ENCODE measurements at regions not wholly inside any gene's neighbourhood (a gene's known extent, or its start where the extent isn't known, plus 50 kb on each side); places are given as distances from the start of the nearest gene placed in this dataset.
"Not testable (repeated sequence)": the region's sequence is repeated elsewhere in the genome, so short reads cannot be mapped to it uniquely, and the experiment has no call there.

- ChIA-PET CTCF (no interaction called here), POLR2A (no interaction called here)
- no peak overlapping the region for H3K4me3 Mint-ChIP-seq (ENCODE audit: unreplicated experiment)
- no peaks in the 10 kb centered on the region for H3K4me1 Mint-ChIP-seq (ENCODE audit: low read depth, unreplicated experiment)
- no peaks in the 10 kb centered on the region; the same call in 1 of the 2 replicates for H3K9me3 ChIP-seq
- no TSS peak for BruUV-seq (replicated peaks)
- no peaks in the 10 kb centered on the region for H3K36me3 Mint-ChIP-seq (ENCODE audit: insufficient read depth, unreplicated experiment)
- no peak overlapping the region for H3K4me3 ChIP-seq (ENCODE audit: low read depth, low read length)
- H3K27me3 Mint-ChIP-seq (ENCODE audit: insufficient read depth, unreplicated experiment) = peaks cover 28% of the 10 kb centered on the region
- H3K27me3 ChIP-seq (replicated peaks; ENCODE audit: control insufficient read depth, insufficient read depth, low read length) = no peaks in the 10 kb centered on the region
- H3K36me3 ChIP-seq (ENCODE audit: control insufficient read depth, insufficient read depth, low read length) = no peaks in the 10 kb centered on the region
- no peak overlapping the region for H3K27ac Mint-ChIP-seq (ENCODE audit: unreplicated experiment)
- no peaks in the 10 kb centered on the region for H3K4me1 ChIP-seq
- intact Hi-C loops (cut with micrococcal nuclease; ENCODE audit: unreplicated experiment) = no loop called here
- no peaks in the 10 kb centered on the region for H3K9me3 Mint-ChIP-seq (ENCODE audit: unreplicated experiment)
- no peak for DNase-seq
- TF ChIP-seq CTCF (IDR thresholded peaks at IDR 0.05; ENCODE audit: insufficient read depth in 1 of 2, low read depth in 1 of 2, low read length in 1 of 2, severe bottlenecking in 1 of 2, unreplicated experiment in 1 of 2) = no peak
These were observed 63.5 kb upstream of the OLIG2 start for GRCh38 chr21:32962268-32962667.

- no peaks in the 10 kb centered on the region for H3K4me1 Mint-ChIP-seq (ENCODE audit: low read depth, unreplicated experiment)
- intact Hi-C loops (cut with micrococcal nuclease; ENCODE audit: unreplicated experiment) = no loop called here
- CTCF ChIA-PET = no interaction called here
- Histone ChIP-seq H3K9me3 (no peaks in the 10 kb centered on the region), H3K4me1 (no peaks in the 10 kb centered on the region), H3K27me3 (replicated peaks; ENCODE audit: control insufficient read depth, insufficient read depth, low read length) (no peaks in the 10 kb centered on the region), H3K4me3 (ENCODE audit: low read depth, low read length) (no peak overlapping the region), H3K36me3 (ENCODE audit: control insufficient read depth, insufficient read depth, low read length) (no peaks in the 10 kb centered on the region)
- peaks cover 24% of the 10 kb centered on the region for H3K27me3 Mint-ChIP-seq (ENCODE audit: insufficient read depth, unreplicated experiment)
- no peak overlapping the region for H3K27ac Mint-ChIP-seq (ENCODE audit: unreplicated experiment)
- TF ChIP-seq CTCF (IDR thresholded peaks at IDR 0.05; ENCODE audit: insufficient read depth in 1 of 2, low read depth in 1 of 2, low read length in 1 of 2, severe bottlenecking in 1 of 2, unreplicated experiment in 1 of 2) = no peak
- no TSS peak for BruUV-seq (replicated peaks)
- no peak overlapping the region for H3K4me3 Mint-ChIP-seq (ENCODE audit: unreplicated experiment)
- DNase-seq = no peak
- no peaks in the 10 kb centered on the region for H3K9me3 Mint-ChIP-seq (ENCODE audit: unreplicated experiment)
- POLR2A ChIA-PET = no interaction called here
- no peaks in the 10 kb centered on the region for H3K36me3 Mint-ChIP-seq (ENCODE audit: insufficient read depth, unreplicated experiment)
These were observed 60.5 kb upstream of the OLIG2 start for GRCh38 chr21:32965129-32965680.

GRCh38 chr21:32966120-32966519 lies 59.6 kb upstream of the OLIG2 start:
- H3K4me3 ChIP-seq (ENCODE audit: low read depth, low read length) = no peak overlapping the region
- H3K4me1 Mint-ChIP-seq (ENCODE audit: low read depth, unreplicated experiment) = no peaks in the 10 kb centered on the region
- BruUV-seq (replicated peaks) = no TSS peak
- no peaks in the 10 kb centered on the region for H3K36me3 Mint-ChIP-seq (ENCODE audit: insufficient read depth, unreplicated experiment)
- ChIA-PET POLR2A (no interaction called here), CTCF (no interaction called here)
- no peaks in the 10 kb centered on the region for H3K27me3 ChIP-seq (replicated peaks; ENCODE audit: control insufficient read depth, insufficient read depth, low read length)
- TF ChIP-seq CTCF (IDR thresholded peaks at IDR 0.05; ENCODE audit: insufficient read depth in 1 of 2, low read depth in 1 of 2, low read length in 1 of 2, severe bottlenecking in 1 of 2, unreplicated experiment in 1 of 2) = no peak
- H3K27me3 Mint-ChIP-seq (ENCODE audit: insufficient read depth, unreplicated experiment) = peaks cover 20% of the 10 kb centered on the region
- H3K9me3 Mint-ChIP-seq (ENCODE audit: unreplicated experiment) = no peaks in the 10 kb centered on the region
- no peaks in the 10 kb centered on the region for H3K36me3 ChIP-seq (ENCODE audit: control insufficient read depth, insufficient read depth, low read length)
- no peaks in the 10 kb centered on the region for H3K9me3 ChIP-seq
- intact Hi-C loops (cut with micrococcal nuclease; ENCODE audit: unreplicated experiment) = no loop called here
- DNase-seq = no peak
- no peak overlapping the region for H3K4me3 Mint-ChIP-seq (ENCODE audit: unreplicated experiment)
- no peaks in the 10 kb centered on the region for H3K4me1 ChIP-seq
- no peak overlapping the region for H3K27ac Mint-ChIP-seq (ENCODE audit: unreplicated experiment)

GRCh38 chr21:32968103-32968502 lies 57.6 kb upstream of the OLIG2 start:
- H3K27ac Mint-ChIP-seq (ENCODE audit: unreplicated experiment); H3K9me3 Mint-ChIP-seq (ENCODE audit: unreplicated experiment); CTCF ChIA-PET; H3K36me3 ChIP-seq (ENCODE audit: control insufficient read depth, insufficient read depth, low read length); BruUV-seq (replicated peaks); H3K36me3 Mint-ChIP-seq (ENCODE audit: insufficient read depth, unreplicated experiment); H3K4me1 ChIP-seq; H3K4me1 Mint-ChIP-seq (ENCODE audit: low read depth, unreplicated experiment); DNase-seq; H3K4me3 Mint-ChIP-seq (ENCODE audit: unreplicated experiment); POLR2A ChIA-PET; H3K4me3 ChIP-seq (ENCODE audit: low read depth, low read length); H3K9me3 ChIP-seq; intact Hi-C loops (cut with micrococcal nuclease; ENCODE audit: unreplicated experiment); H3K27me3 ChIP-seq (replicated peaks; ENCODE audit: control insufficient read depth, insufficient read depth, low read length): not testable (repeated sequence)
- H3K27me3 Mint-ChIP-seq (ENCODE audit: insufficient read depth, unreplicated experiment) = peaks cover 17% of the 10 kb centered on the region
